Ishikawa (cell line): ENCODE measurements at regions not wholly inside any gene's neighbourhood (a gene's known extent, or its start where the extent isn't known, plus 50 kb on each side); places are given as distances from the start of the nearest gene placed in this dataset.

Source experiments
- CEBPB ChIP-seq: IDR thresholded peaks from 2 replicates; pipeline ENCODE4 v1.6.1; 2012
- CREB1 ChIP-seq: IDR thresholded peaks from 2 replicates; pipeline ENCODE4 v1.6.1; 2012; ENCODE audit warnings: low read depth
- EGR1 ChIP-seq: IDR thresholded peaks from 2 replicates; pipeline ENCODE4 v1.6.1; 2012
- EP300 ChIP-seq: IDR thresholded peaks from 2 replicates; pipeline ENCODE4 v1.6.1; 2012; ENCODE audit warnings: borderline replicate concordance
- FOXM1 ChIP-seq: IDR thresholded peaks from 2 replicates; pipeline ENCODE4 v1.6.1; 2012; ENCODE audit warnings: low read depth, borderline replicate concordance
- MAX ChIP-seq: IDR thresholded peaks from 2 replicates; pipeline ENCODE4 v1.6.1; 2012
- NFIC ChIP-seq: IDR thresholded peaks from 2 replicates; pipeline ENCODE4 v1.6.1; 2012
- RAD21 ChIP-seq: IDR thresholded peaks from 2 replicates; pipeline ENCODE4 v1.6.1; 2012; ENCODE audit warnings: low read depth
- REST ChIP-seq: IDR thresholded peaks from 2 replicates; pipeline ENCODE4 v1.6.1; 2012; ENCODE audit warnings: low read depth, mild to moderate bottlenecking
- TAF1 ChIP-seq: IDR thresholded peaks from 2 replicates; pipeline ENCODE4 v1.6.1; 2012; ENCODE audit warnings: low read depth, mild to moderate bottlenecking
- TCF12 ChIP-seq: IDR thresholded peaks from 2 replicates; pipeline ENCODE4 v1.6.1; 2012; ENCODE audit warnings: low read depth
- TEAD4 ChIP-seq: IDR thresholded peaks from 2 replicates; pipeline ENCODE4 v1.6.1; 2012
- USF1 ChIP-seq: IDR thresholded peaks from 2 replicates; pipeline ENCODE4 v1.6.1; 2012
- YY1 ChIP-seq: IDR thresholded peaks from 2 replicates; pipeline ENCODE4 v1.6.1; 2012; ENCODE audit warnings: low read depth
- ZBTB7A ChIP-seq: IDR thresholded peaks from 2 replicates; pipeline ENCODE4 v1.6.1; 2012; ENCODE audit warnings: low read depth

- TF ChIP-seq RAD21 (no peak), MAX (no peak), CEBPB (no peak), TAF1 (no peak), NFIC (no peak), USF1 (no peak), TEAD4 (no peak), REST (no peak), TCF12 (no peak), CREB1 (no peak), ZBTB7A (no peak), EP300 (no peak), EGR1 (no peak), YY1 (no peak), FOXM1 (no peak)
Measured at GRCh38 chr2:150258781-150259307, 228.6 kb downstream of the RND3 start.

- no peak for TF ChIP-seq NFIC
- TF ChIP-seq ZBTB7A: no peak
- TF ChIP-seq TEAD4: no peak
- TF ChIP-seq MAX: no peak
- TF ChIP-seq CREB1: no peak
- no peak for TF ChIP-seq USF1
- TF ChIP-seq CEBPB: no peak
- TF ChIP-seq FOXM1: no peak
- TF ChIP-seq REST: no peak
- TF ChIP-seq TAF1: no peak
- no peak for TF ChIP-seq TCF12
- no peak for TF ChIP-seq EP300
Measured at GRCh38 chr2:150256736-150257135, 230.7 kb downstream of the RND3 start.

- TF ChIP-seq TCF12 (no peak), TAF1 (no peak), EGR1 (no peak), YY1 (no peak), CEBPB (no peak), EP300 (no peak)
Measured at GRCh38 chr2:150255528-150255927, 231.9 kb downstream of the RND3 start.

- TF ChIP-seq TCF12 (no peak), FOXM1 (no peak), ZBTB7A (no peak)
Measured at GRCh38 chr2:150247481-150247880, 240.0 kb downstream of the RND3 start.

GRCh38 chr2:150234787-150235446 lies 252.6 kb downstream of the RND3 start:
- TF ChIP-seq ZBTB7A (no peak), YY1 (no peak), TEAD4 (no peak), EP300 (no peak), TAF1 (no peak)

GRCh38 chr2:150232871-150233270 lies 254.6 kb downstream of the RND3 start:
- no peak for TF ChIP-seq CEBPB
- TF ChIP-seq USF1: no peak
